AG20443 (cell line): ENCODE measurements at regions not wholly inside any gene's neighbourhood (a gene's known extent, or its start where the extent isn't known, plus 50 kb on each side); places are given as distances from the start of the nearest gene placed in this dataset.
"Not testable (repeated sequence)": the region's sequence is repeated elsewhere in the genome, so short reads cannot be mapped to it uniquely, and the experiment has no call there.

Experiments used
- DNase-seq: peaks from one replicate; pipeline ENCODE4 v3.0.0; 2012; ENCODE audit warnings: low spot score, mixed read lengths

DNA sequence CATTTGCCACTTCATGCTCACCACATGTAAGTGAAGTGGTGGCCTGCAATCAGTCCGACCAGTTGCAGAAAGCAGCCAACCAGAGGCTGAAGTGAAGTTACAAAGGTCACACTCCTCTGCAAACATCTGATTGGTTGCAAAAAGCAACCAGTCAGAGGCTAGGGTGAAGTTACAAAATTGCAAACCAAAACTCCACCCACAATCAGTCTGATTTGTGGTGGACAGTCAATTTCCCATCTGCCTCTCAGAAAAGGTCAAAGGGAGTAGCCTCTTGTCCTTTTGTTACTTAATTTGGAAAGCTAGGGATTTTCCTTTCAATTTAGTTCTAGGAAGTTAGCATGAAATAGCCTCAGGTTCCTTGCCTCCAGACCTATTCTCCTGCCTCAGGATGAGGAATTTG is 185.0 kb downstream of the UXS1 start:
- no peak for DNase-seq

DNA sequence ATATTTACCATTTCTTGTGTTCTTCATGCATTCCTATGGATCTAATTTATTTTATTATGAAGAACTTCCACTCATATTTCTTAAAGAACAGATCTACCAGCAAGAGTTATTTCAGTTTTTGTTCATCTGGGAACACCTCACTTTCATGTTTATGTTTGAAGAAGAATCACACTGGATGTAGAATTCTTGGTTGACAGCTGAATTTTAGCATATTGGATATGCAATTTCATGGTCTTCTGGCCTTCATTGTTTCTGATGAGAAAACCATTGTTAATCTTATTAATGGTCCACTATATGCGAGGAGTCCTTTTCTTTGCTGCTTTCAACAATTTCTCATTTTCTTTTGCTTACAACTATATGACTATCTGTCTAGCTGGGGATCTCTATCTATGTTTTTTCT is 189.2 kb downstream of the UXS1 start:
- DNase-seq, result no peak

GRCh38 chr2:105999211-105999989 is 194.7 kb downstream of the UXS1 start:
- DNase-seq, result no peak

GRCh38 chr2:105997711-105998110 is 196.4 kb downstream of the UXS1 start:
- DNase-seq, result no peak

DNA sequence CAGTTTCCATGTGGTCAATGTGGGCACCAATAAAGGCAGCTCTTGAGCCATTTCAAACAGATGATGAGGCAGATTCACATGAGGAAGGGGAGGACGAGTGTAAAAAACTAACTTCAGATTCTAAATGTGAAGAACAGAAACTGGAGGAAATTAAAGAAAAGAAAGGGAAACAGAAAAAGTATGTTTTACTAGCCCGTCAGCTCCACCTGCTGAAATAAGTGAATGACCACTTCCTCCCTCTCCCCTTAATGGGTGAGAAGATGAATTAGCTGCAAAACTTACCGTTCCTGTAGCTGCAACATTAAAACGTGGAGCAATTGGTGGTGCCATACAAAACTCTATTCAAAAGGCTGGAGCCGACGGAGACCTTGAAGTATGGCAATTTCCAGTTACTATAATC is 203.5 kb downstream of the UXS1 start:
- no peak for DNase-seq

DNA sequence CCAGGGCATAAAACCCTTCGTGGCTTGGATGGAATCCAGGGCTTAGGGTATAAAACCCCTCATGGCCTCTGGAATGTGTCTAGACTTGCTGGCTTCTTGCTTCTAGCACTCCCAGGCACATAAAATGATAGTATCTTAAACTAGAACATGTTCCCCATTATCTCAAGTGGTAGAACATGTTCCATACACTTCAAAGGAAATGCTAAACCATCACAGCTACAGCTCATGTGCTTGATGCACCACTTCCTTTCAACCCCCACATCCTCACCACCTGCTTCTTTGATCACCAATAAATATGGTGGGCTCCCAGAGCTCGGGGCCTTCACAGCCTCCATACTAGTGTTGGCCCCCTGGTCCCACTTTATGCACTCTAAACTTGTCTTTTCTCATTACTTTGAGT is 204.3 kb downstream of the UXS1 start:
- not testable (repeated sequence) for DNase-seq

- DNase-seq, result no peak
Observed at GRCh38 chr2:105989070-105989469, 205.0 kb downstream of the UXS1 start.

DNA sequence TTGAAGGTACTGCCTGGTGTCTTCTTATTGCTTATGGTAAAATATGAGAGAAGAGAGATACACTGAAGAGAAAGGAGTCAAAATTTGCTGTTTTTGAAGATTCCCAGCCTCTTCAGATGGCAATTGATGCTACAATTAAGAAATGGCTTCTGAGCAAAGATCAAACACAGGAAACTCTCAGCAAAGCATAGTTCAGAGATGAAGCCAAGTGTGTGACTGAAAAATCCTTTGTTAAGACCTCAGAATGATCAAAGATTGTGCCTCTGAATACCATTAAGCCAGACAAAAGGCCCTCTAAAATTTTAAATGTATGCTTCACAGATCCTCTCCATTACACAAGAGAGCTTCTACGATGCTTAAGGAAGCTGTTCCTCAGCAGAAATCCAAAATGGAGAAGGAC is 216.3 kb downstream of the UXS1 start:
- no peak for DNase-seq

- no peak for DNase-seq
Observed at GRCh38 chr2:105977212-105977611, 216.9 kb downstream of the UXS1 start.

- no peak for DNase-seq
Observed at GRCh38 chr2:105974812-105975211, 219.3 kb downstream of the UXS1 start.

DNA sequence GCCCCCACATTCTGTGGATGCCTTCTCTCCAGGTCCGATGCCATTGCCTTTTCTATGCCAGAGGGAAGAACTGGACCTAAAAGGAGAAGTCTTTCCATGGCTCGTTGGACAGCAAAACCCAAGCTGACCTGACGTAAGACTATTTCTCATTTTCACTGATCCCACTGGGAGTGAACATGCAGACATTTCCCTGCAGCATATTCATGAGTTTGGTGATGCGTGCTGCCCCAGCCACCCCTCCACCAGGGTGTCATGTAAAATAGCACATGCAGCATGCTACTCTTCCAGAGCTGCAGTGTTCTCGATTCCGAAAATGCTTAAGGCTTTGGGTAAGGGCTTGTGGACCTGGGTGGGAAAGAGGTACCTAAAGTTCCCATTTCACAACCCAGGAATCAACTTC is 221.2 kb downstream of the UXS1 start:
- DNase-seq, result no peak

GRCh38 chr2:105972246-105972645 is 221.9 kb downstream of the UXS1 start:
- no peak for DNase-seq

DNA sequence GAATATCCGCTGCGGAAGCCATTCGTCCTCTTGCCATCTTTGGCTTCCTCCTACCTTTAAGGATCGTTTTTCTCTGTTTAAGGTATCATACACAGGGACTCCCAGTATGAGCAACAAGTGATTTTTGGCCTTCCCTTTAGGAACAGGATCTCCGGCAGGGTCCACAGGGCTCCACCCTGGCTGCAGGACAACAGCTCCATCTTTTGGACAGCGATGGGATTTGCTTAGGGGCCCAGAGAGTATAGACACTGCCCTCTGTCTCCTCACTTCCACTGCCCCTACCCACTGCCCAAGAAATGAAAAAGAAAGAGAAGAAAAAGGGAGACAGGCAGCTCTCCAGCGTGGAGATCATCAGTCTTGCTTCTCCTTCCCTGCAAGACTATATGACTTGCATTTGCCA is 224.5 kb downstream of the UXS1 start:
- DNase-seq, result no peak

DNA sequence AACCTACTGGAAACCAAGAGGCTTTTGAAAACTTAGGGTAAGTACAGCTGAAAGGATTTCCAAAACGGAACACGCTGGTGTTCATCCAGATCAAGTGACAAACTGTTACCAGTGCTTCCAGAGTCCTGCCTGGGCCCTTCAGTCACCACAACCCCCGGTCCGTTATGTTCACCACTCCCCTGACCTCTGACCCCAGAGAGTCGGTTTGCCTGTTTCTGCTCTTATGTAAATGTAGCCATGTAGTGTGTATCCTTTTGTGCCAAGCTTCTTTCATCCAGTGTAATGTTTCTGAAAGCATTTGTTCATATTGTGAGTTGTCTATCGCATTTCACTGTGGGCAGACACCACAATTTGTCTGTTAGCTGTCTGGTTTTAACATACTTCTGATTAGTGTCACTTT is 217.5 kb downstream of the NCK2 start:
- no peak for DNase-seq

DNA sequence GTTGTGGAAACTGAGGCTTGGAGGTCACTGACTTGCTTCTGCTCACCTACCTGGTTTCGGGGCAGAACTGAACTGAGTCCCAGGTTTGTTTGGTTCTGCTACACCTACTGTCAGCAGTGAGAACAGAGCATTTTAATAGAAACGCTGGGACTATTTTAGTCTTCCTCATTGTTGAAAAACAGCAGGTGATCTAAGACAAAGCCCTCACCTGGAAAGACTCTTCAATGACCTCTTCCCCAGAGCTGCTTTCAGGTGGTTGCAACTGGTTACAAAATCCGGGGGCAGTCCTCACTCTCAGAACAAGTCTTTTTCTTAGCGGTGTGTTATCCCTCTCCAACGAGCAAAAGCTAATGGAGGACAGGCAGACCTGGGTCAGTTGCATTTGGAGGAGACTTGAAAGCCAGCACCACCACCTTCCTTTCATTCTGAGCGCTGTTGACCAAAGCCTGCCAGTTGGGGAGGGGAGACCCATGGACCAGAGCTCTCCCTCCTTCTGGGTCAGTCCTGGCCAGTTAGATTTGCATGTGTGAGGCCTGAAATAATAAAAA is 217.0 kb downstream of the NCK2 start:
- DNase-seq, result no peak

GRCh38 chr2:105959357-105959756 is 214.6 kb downstream of the NCK2 start:
- no peak for DNase-seq

- DNase-seq, result no peak
Observed at GRCh38 chr2:105954891-105955290, 210.2 kb downstream of the NCK2 start.

- DNase-seq, result no peak
Observed at GRCh38 chr2:105953942-105954341, 209.2 kb downstream of the NCK2 start.

- DNase-seq, result no peak
Observed at GRCh38 chr2:105952131-105952530, 207.4 kb downstream of the NCK2 start.

- DNase-seq, result no peak
Observed at GRCh38 chr2:105951384-105951694, 206.6 kb downstream of the NCK2 start.

DNA sequence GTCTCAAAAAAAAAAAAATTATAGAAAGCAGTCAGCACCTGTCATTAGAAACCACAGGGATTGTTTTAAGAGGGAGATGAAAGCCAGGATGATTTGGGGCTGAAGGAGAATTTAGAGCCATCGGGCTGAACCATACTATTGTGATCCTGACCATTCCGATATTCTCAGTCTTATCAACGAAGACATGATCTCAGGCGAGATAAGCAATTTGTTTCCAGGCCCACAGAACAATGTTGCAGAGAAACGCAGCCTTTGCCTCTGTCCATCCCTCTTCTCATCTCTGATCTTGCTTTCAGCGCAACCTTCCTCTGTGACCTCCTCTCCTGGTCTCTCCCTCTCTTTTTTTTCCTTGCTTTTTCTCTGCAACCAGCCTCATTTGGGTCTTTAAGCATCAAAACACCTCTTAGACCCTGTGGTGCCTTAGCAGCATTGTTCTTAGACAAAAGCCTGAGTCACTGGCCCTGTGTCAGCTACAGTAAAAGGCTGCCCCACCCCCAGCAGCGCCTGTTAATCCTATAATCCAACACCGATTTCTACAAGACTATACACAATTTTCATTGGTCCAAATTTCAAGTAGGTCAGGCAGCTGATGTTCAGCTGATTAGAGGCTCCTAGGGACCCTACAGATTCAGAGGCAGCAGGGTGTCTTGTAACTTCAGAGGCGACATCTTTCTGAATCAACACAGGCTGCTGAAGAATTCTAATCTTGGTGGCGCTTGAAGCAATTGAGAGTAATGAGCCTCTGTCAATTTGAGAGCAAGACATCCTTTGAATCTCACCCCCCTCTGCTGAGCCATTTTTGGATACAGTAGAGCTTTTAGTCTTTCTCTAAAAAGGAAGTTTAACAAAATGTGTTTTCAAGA is 206.0 kb downstream of the NCK2 start:
- no peak for DNase-seq

- DNase-seq, result no peak
Observed at GRCh38 chr2:105943977-105944376, 199.3 kb downstream of the NCK2 start.
